HG03460 (cell line): ENCODE measurements at regions not wholly inside any gene's neighbourhood (a gene's known extent, or its start where the extent isn't known, plus 50 kb on each side); places are given as distances from the start of the nearest gene placed in this dataset.

Experiments
- ATAC-seq: cut with Tn5 transposase; IDR thresholded peaks from one replicate; pipeline ENCODE4 v1.9.1; 2021; ENCODE audit not compliant: unreplicated experiment

GRCh38 chr4:123308667-123309066 lies 87.9 kb upstream of the SPRY1 start:
- no peak for ATAC-seq

GRCh38 chr4:123312116-123312515 lies 84.5 kb upstream of the SPRY1 start:
- ATAC-seq = no peak

GRCh38 chr4:123312951-123313592 lies 83.5 kb upstream of the SPRY1 start:
- ATAC-seq = no peak

- no peak for ATAC-seq
Measured at GRCh38 chr4:123315617-123316016, 81.0 kb upstream of the SPRY1 start.

GRCh38 chr4:123317211-123317610 lies 79.4 kb upstream of the SPRY1 start:
- ATAC-seq = no peak

GRCh38 chr4:123319639-123320038 lies 77.0 kb upstream of the SPRY1 start:
- ATAC-seq = no peak

GRCh38 chr4:123323998-123324397 lies 72.6 kb upstream of the SPRY1 start:
- no peak for ATAC-seq

- peak; percentile 98 for ATAC-seq
Measured at GRCh38 chr4:123325241-123325681, 71.3 kb upstream of the SPRY1 start.

GRCh38 chr4:123327346-123327745 lies 69.2 kb upstream of the SPRY1 start:
- ATAC-seq = no peak

- no peak for ATAC-seq
Measured at GRCh38 chr4:123327846-123328429, 68.7 kb upstream of the SPRY1 start.

- ATAC-seq = no peak
Measured at GRCh38 chr4:123338715-123339114, 57.9 kb upstream of the SPRY1 start.

- ATAC-seq = no peak
Measured at GRCh38 chr4:123339507-123340380, 56.9 kb upstream of the SPRY1 start.

- no peak for ATAC-seq
Measured at GRCh38 chr4:123340381-123340701, 56.3 kb upstream of the SPRY1 start.

GRCh38 chr4:123342498-123342897 lies 54.1 kb upstream of the SPRY1 start:
- ATAC-seq = no peak

GRCh38 chr4:123343400-123344041 lies 53.1 kb upstream of the SPRY1 start:
- no peak for ATAC-seq

- no peak for ATAC-seq
Measured at GRCh38 chr4:123345137-123345934, 51.3 kb upstream of the SPRY1 start.

- no peak for ATAC-seq
Measured at GRCh38 chr4:123345935-123346300, 50.7 kb upstream of the SPRY1 start.

- ATAC-seq = peak; percentile 41
Measured at GRCh38 chr4:123346330-123346940, 50.2 kb upstream of the SPRY1 start.
